Sciatic nerve (tissue), 2 donors: ENCODE measurements at regions not wholly inside any gene's neighbourhood (a gene's known extent, or its start where the extent isn't known, plus 50 kb on each side); places are given as distances from the start of the nearest gene placed in this dataset.
"Not testable (repeated sequence)": the region's sequence is repeated elsewhere in the genome, so short reads cannot be mapped to it uniquely, and the experiment has no call there.

Experiments used
- ATAC-seq: fragments of 200-7000 bp; cut with Tn5 transposase; one replicate; pipeline ENCODE4 v1.9.1; 2020; ENCODE audit warnings: mild to moderate bottlenecking, moderate library complexity
- DNase-seq: peaks from one replicate; pipeline ENCODE4 v3.0.0-alpha.2; 2020; ENCODE audit warnings: low spot score
- intact Hi-C: fragments of 100-400 bp; cut with DNase I; formaldehyde crosslinking; loops from one replicate; pipeline ENCODE4 v1.14.2; 2022
- donor health status: DM: no; HTN: no; CAD: no.
- donor health status: DM: no; HTN: no; CAD: no.

DNA sequence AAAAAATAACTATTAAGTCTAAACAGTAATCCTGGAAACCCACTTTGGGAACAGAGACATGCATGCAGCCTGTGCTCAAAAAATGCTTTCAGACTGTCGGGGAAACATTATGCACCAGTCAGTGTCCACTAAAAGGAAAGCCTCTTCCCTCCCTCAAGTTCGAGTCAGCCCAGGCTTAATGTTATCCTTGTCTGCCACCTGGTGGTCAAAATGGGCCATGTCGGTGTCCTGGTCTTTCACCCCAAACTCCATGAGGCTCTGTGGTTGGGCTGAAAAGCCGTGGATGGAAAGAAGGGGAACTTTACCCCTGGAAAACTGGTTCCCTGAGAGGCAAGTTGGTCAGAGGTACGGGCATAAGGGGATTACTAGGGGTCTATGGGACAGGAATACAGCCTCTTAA is 88.4 kb upstream of the ZNF492 start:
- DNase-seq (peak; percentile 68), ATAC-seq (peak; percentile 64)
- intact Hi-C loops: no loop called here

DNA sequence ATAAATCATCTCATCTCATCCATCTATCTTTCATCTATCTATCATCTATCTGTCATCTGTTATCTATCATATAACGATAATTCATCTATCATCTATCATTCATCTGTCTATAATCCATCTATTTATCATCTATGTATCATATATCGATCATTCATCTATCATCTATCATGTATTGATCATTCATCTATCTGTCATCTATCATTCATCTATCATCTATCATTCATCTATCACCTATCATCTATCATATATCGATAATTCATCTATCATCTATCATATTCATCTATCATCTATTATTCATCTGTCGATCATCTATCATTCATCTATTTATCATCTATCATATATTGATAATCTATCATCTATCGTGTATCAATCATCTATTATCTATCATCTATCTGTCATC is 100.4 kb upstream of the ZNF492 start:
- ATAC-seq: no peak
- DNase-seq: no peak
- intact Hi-C loops: no loop called here

DNA sequence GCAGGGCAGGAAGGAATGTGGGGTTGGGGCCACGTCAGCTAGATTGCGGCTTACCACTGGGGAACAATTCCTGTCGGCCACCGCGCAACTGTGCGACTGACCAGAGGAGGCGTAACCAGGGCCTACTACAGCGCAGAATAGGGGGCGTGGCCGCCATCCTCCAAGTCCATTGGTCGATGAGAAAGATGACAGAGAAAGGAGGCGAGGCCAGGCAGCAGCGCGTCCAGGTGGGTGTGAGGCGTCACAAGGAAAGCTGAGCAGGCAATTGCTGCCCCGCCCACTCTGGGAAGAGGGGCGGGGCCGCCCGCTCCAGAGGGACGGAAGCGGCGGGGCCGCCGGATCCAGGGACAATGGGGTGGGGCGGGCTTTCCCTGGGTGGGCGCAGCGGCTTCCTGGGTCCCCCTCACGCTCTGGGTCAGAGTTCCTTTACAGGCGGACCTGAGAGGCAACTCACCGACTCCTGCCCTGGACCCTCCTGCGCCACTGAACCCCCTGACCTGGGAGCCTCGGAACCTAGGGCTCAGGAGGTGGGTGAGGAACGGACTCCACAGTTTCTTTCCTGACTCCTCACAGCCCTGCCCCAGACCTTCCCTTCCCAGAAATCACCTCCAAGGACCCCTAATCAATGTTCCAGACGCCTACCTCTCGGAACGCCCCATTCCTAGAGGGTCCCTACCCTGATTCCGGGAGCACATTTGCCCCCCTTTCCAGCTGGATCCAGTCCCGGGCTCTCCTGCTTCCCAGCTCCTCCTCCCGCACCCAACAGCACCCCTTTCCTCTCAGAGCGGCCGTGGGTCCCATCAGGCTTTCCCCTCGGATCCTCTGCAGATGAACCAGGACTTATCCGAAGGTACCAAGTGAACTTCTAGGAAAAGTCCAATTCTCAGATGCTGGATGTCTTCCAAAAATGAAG is 101.5 kb upstream of the ZNF492 start:
- intact Hi-C loops: no loop called here
- DNase-seq (peak; percentile 72), ATAC-seq (peak; percentile 97)

DNA sequence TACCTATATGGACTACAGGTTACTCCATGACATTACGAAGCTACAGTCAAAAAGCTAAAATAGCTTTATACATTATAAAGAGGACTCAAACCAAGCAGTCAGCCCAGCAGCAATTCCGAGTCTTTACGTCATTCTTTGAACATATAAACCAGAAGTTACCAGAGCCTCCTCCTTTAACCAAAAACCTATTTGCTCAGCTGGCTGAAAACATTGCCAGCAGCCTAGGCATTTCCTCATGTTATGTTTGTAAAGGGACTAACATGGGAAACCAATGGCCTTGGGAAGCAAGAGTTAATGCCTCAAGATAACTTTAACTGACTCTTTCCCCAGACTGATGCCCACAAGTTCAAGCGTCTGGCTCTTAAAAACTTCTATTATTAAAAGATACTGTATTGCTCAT is 104.1 kb upstream of the ZNF492 start:
- DNase-seq (no peak), ATAC-seq (no peak)
- intact Hi-C loops: no loop called here

DNA sequence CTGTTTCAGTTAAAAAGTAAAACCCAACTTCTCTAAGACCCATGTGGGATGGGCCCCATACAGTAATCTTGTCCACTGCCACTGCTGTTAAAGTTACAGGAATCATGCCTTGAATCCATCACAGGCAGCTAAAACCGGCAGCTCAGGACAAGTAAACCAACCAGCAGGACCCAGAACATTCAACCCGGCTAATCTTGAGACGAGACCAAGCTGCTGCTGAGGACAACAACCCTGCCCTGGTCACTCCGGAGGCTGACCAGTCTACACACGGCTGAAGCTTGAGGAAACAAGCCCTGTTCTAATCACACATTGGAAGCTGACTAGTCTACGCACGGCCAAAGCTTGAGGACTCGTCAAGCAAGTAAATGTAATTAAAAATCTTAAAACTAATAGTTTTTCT is 105.2 kb upstream of the ZNF492 start:
- DNase-seq (no peak), ATAC-seq (no peak)
- intact Hi-C loops: no loop called here

DNA sequence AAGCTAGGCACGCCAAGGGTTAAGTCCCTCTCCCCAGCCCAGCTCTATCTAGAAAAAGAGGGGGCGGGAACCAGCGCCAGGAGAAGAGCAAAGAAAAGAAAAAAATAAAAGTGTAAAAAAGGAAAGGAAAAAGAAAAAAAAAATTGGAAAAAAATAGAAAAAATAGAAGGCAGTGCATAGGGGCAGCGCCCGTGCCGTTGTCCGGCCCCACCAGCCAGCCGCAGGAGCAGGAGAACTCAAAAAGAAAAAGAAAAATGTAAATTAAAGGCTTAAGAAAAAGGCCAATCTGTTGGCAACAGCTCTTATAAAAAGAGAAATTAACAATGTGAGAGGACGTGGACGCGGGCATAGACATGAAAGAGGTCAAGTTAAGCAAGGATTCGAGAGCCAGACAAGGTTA is 105.4 kb upstream of the ZNF98 start:
- intact Hi-C loops: no loop called here
- DNase-seq (no peak), ATAC-seq (no peak)

DNA sequence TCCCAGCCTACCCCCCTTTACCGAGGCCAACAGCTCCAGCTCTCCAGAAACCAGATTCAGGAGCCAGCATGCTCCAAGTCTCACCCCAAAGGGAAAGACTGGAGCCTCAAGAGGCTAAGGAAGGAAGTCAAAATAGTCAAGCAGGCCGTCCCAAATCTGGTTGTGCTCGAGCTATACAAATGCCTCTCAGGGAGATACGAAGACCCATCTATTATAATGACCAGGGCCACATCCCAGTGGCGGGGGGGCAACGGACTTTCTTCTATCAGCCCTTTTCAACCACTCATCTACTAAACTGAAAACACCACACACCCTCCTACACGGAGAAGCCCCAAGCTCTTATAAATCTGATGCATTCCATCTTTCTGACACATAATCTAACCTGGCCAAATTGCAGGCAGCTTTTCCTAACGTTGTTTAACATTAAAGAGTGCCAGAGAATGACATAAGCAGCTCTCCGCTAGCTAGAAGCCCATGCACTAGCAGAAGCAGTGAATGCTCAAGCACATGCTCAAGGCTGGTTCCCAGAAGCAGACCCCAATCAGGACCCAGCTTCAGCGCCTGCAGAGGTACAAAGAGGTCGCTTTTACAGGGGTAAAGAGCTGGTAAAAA is 104.6 kb upstream of the ZNF98 start:
- DNase-seq: no peak
- intact Hi-C loops: no loop called here
- ATAC-seq: peak; percentile 24

DNA sequence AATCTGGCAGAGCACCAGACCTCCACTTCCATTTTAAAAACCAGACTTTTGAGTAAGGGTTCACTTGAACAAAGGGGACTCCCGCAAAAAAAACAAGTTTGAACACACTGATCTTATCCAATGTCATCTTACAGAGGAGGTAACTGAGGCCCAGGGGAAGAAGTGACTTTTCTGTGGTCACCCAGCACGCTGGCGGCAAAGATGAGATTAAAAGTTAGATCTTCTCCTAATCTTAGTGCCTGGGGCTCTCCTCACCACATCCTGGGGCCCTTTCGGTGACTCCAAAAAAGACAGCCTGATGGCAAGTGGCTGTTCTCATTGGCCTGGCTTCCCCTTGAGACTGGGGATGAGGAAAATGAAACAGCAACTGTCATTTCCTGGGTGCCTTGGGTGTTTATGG is 101.8 kb upstream of the ZNF98 start:
- no peak for ATAC-seq
- intact Hi-C loops: no loop called here
- no peak for DNase-seq

DNA sequence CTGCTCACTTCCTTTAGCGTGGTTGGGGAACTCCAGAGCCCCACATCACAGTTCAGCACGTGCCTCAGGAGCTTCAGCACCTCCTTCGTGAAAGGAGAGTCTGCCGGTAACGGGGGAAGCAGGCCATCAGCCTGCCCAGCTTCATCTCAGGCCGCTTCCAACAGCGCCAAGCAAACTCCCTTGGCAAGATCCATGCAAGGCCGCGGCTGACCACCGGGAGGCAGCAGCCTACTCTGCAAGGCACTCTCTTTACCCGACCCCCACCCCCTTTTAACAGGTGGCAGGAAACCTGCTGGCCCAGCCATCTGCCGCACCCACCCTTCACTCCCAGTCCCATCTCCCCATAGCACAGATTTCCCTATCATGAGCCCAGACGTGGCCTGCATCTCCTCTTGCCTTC is 97.4 kb upstream of the ZNF98 start:
- ATAC-seq, DNase-seq, intact Hi-C loops: not testable (repeated sequence)

DNA sequence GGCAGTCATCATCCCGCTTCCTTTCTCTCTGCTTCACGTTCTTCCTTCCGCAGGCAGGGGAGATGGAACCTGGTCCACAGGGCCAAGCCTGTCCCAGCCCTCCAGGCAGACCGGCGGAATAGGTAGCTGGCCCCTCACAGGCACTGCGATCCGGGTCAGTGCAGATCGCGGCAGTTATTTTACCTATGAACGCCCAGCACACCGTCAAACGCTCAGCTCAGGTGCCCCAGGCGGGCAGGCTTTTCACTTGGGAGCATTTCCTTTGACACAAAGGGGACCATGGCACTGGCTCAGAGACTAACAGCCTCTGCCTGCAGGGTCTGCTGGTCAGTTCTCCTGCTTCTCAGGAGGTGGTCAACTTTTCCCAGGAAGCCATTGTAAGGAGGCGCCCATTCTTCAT is 97.0 kb upstream of the ZNF98 start:
- ATAC-seq (no peak), DNase-seq (no peak)
- intact Hi-C loops: no loop called here

DNA sequence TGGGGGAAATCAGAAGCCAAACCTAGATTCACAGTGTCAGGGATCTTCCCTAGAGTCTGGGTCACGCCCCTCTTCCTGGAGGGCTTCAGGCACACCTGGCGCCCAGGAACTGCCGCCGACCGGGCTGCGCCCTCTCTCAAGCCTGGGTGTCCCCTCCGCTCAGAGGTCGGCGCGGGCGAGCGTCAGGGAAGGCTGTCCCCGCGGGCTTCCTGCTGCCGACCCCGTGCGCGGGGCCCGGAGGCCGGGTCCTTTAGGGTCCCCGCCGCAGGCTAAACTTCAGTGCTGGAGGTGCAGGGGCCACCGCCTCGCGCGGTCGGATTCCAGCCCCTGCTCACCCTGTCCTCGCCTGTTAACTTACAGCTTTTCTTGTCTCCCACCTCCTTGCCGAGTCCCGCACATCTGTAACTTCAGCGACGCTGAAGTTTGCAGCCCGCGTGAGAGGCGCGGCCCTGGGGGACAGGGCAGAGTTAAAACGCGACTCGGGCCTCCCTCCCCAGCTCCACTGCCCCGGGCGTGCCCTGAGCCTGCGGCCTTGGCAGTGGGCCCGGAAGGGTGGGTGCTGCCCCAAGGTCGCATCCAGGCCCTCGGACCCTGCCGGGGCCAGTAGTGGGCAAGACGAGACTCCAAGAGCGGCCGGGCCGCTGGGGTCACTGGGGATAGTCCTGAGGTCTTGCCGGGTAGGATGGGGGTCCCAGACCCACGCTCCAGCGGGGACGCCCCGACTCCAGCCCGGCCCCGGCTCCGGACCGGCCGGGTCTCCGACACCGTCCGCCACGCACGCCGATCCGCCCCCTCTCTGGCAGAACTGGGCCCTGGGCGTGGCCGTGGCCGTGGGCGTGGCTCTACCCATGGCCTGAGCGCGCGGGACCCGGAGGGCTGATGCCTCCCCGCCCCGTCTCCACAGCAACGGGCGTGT is 95.6 kb upstream of the ZNF98 start:
- intact Hi-C loops: no loop called here
- DNase-seq: no peak

DNA sequence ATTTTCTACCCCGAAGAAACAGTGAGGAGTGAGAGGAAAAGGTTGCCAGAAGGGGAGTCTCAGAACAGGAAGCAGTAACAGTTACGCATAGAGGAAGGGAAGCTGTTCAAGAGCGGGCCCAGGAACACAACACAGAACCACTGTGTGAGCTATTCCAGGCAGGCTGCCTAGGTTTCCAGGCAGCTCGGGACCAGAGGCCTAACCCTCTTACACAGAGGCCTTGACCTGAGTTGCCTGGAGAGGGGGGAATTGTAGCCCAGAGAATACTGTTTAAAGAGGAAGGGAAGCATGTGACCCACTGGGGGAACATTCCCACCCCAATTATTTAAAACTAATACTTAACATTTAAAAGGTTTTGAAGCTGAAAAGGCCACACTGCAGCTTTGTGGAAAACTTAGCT is 93.3 kb upstream of the ZNF98 start:
- no peak for DNase-seq
- intact Hi-C loops: no loop called here
- ATAC-seq: no peak

More for the DNA sequence above, 95.6 kb upstream of the ZNF98 start:
- no peak for ATAC-seq

DNA sequence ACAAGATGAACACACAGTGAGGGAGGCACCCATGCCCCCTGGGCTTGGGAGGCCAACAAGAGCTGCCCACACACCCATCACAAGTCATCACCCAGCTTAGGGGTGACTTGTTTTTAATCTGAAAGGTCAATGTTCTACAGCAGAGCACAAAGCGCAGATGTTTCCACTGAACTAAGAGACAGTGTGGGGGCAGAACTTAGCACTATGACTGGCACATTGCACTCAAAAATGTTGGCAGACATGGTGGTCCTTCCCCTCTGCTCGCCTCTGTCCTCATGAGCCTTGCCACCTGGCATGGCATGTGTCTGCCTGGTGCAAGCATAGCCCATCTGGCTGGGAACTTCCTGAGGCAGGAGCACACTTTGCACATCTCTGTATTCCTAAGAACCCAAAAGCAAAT is 81.4 kb upstream of the ZNF98 start:
- no peak for DNase-seq

DNA sequence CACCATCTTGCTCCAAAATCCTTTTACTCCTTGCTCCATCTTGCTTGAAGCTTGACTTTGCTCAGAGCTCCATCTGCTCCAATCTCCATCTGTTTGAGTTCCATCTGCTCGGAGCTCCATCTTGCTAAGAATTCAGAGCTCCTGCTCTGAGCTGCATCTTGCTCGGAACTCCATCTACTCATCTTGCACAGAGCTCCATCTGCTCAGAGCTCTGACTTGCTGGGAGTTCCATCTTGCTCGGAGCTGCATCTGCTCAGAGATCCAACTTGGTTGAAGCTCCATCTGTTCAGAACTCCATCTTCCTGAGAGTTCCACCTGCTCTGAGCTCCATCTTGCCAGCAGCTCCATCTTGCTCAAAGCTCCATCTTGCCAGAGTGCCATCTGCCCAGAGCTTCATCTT is 80.6 kb upstream of the ZNF98 start:
- intact Hi-C loops: no loop called here
- DNase-seq: no peak
- no peak for ATAC-seq

More for the DNA sequence above, 81.4 kb upstream of the ZNF98 start:
- ATAC-seq: no peak
- intact Hi-C loops: no loop called here

DNA sequence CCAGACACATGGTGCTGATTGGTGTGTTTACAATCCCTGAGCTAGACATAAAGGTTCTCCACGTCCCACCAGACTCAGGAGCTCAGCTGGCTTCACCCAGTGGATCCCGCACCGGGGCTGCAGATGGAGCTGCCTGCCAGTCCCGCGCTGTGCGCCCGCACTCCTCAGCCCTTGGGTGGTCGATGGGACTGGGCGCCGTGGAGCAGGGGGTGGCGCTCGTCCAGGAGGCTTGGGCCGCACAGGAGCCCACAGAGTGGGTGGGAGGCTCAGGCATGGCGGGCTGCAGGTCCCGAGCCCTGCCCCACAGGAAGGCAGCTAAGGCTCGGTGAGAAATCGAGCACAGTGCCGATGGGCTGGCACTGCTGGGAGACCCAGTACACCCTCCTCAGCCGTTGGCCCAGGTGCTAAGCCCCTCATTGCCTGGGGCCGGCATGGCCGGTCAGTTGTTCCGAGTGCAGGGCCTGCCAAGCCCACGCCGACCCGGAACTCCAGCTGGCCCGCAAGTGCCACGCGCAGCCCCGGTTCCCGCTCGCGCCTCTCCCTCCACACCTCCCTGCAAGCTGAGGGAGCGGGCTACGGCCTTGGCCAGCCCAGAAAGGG is 76.8 kb upstream of the ZNF98 start:
- DNase-seq, ATAC-seq, intact Hi-C loops: not testable (repeated sequence)

DNA sequence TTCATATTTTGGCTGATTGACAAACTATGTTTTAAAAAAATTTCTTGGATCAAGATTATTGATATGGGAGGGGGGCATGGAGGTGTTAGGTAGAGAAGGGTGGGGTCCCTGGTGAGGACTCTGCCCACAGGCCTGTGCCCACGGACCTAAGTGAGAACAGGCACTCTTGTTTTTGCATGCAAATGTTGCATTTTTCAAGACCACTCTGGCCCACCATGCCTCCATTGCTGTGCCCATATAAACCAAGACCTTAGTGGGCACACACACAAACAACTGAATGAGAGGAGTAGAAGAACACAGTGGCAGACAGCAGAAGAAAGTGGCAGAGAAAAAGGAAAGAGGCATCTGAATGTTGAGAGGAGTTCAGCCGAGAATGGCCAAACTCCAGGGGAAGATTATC is 69.6 kb upstream of the ZNF98 start:
- ATAC-seq (no peak), DNase-seq (no peak)
- intact Hi-C loops: no loop called here

DNA sequence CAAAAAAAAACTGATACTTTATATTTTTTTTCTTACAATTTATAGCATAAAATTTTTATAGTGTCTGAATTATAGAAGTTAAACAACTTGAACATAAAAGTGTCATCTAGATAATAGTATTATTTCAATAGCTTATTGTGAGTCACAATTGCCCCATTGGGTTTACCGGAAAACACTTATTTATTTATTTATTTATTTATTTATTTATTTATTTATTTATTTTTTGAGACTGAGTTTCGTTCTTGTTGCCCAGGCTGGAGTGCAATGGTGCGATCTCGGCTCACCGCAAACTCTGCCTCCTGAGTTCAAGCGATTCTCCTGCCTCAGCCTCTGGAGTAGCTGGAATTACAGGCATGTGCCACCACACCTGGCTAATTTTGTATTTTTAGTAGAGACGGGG is 61.4 kb upstream of the ZNF98 start:
- ATAC-seq, intact Hi-C loops, DNase-seq: not testable (repeated sequence)

DNA sequence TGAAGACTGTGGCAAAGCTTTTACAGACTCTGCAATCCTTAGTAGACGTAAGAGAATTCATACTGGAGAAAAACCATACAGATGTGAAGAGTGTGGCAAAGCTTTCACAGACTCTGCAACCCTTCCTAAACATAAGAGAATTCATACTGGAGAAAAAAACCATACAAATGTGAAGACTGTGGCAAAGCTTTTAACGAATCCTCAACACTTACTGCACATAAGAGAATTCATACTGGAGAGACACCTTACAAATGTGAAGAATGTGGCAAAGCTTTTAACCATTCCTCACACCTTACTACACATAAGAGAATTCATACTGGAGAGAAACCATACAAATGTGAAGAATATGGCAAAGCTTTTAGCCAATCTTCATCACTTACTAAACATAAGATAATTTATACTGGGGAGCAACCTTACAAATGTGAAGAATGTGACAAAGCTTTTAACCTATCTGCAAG is 50.1 kb upstream of the ZNF98 start:
- DNase-seq (no peak), ATAC-seq (no peak)
- intact Hi-C loops: no loop called here
